Superior temporal gyrus (tissue), 1 donor: ENCODE measurements at regions not wholly inside any gene's neighbourhood (a gene's known extent, or its start where the extent isn't known, plus 50 kb on each side); places are given as distances from the start of the nearest gene placed in this dataset.
"Not testable (repeated sequence)": the region's sequence is repeated elsewhere in the genome, so short reads cannot be mapped to it uniquely, and the experiment has no call there.

Experiments
- DNase-seq: peaks from one replicate; pipeline ENCODE4 v3.0.0-alpha.2; 2016; ENCODE audit errors: extremely low spot score

DNA sequence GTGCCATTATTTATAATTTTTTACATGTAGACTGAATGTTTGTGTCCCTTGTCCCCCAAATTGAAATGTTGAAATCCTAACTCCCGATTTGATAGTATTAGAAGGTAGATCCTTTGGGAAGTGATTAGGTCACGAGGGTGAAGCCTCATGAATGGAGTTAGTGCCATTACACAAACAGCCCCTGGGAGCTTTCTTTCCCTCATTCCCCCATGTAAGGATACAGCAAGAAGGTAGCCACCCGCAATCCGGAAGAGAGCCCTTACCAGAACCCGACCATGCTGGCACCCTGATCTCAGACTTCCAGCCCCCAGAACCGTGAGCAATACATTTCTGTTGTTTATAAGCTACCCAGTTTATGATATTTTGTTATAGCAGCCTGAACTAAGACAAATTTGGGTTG lies 143.2 kb downstream of the NPIPB5 start:
- no peak for DNase-seq

DNA sequence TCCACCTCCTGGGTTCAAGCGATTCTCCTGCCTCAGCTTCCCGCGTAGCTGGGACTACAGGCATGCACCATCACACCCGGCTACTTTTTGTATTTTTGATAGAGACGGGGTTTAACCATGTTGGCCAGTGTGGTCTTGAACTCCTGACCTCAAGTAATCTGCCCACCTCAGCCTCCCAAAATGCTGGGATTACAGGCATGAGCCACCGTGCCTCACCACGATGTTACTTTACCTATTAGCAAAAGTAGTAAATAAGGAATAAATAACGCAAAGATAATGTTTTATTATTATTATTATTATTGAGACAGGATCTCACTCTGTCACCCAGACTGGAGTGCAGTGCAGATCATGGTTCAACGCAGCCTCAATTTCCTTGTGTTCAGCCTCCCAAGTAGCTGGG lies 145.9 kb downstream of the NPIPB5 start:
- not testable (repeated sequence) for DNase-seq

DNA sequence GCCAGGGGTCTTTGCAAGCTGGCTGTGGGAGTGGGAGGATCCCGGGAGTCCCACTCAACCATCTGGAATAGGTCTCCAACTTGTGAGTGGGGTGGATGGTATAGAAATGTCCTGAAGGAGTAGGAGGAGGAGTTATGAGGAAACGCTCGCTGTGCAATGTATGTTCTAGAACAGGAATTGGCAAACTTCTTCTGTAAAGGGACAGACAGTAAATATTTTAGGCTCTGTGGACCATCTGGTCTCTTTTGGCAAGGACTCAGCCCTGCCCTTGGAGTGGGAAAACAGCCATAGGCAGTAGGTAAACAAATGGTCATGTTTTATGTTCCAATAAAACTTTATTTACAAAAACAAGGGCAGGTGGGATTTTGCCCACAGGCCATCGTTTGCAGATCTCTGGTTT lies 149.2 kb downstream of the NPIPB5 start:
- peak; percentile 83 for DNase-seq

DNA sequence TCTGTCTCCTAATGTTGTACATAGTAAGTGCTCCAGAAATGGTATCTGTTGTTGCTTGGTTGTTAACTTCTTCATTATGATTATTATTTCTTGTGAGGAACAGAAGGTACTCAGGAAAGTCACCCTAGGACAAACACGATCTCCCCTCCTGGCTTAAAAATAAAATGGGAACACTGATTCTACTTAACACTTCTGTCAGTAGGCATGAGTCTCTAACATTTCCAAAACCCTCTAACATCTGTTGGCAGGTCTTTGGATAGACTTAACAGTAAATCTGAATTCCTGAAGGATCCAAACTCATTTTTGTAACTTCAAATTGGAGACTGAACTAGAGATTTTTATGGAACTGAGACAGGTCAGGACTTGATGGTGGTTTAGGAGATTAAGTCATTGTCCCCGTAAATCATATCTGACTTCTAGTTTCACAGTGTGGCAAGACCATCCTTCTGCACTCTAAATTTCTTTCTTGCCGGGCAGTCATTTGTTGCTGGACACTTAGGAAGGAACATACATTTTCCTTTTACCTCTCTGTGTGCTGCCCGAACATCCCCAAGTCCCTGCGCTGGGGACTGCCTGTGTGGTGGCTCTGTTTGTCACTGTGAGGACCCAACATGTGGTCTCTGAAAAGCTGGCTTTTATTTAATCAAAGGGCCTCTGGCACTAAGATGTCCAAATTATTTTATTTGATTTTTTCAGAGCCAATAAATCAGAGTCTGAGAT lies 149.9 kb downstream of the NPIPB5 start:
- peak; percentile 84 for DNase-seq

DNA sequence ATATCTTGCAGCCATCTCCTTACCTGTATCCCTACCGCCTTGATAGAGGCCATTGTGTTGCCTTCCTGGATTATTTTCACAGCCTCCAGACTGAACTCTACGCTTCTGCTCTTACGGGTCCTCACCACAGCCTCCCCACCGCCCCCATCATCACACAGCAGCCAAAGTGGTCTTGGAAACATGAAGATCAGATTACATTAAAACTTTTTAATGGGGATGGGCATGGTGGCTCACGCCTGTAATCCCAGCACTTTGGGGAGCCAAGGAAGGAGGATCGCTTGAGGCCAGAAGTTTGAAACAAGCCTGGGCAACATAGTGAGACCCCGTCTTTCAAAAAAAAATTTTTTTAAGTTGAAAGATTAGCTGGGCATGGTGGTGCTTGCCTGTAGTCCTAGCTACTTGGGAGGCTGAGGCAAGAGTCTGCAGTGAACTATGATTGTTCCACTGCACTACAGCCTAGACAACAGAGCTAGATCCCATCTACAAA lies 150.5 kb downstream of the NPIPB5 start:
- no peak for DNase-seq

DNA sequence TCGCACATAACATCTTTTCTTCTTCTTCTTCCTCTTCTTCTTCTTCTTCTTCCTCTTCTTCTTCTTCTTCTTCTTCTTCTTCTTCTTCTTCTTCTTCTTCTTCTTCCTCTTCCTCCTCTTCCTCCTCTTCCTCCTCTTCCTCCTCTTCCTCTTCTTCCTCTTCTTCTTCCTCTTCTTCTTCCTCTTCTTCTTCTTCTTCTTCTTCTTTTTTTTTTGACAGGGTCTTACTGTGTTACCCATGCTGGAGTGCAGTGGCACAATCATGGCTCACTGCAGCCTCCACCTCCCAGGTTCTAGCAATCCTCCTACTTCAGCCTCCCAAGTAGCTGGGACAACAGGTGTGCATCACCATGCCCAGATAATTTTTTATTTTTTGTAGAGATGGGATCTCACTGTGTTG lies 151.0 kb upstream of the HS3ST2 start:
- DNase-seq, result not testable (repeated sequence)

DNA sequence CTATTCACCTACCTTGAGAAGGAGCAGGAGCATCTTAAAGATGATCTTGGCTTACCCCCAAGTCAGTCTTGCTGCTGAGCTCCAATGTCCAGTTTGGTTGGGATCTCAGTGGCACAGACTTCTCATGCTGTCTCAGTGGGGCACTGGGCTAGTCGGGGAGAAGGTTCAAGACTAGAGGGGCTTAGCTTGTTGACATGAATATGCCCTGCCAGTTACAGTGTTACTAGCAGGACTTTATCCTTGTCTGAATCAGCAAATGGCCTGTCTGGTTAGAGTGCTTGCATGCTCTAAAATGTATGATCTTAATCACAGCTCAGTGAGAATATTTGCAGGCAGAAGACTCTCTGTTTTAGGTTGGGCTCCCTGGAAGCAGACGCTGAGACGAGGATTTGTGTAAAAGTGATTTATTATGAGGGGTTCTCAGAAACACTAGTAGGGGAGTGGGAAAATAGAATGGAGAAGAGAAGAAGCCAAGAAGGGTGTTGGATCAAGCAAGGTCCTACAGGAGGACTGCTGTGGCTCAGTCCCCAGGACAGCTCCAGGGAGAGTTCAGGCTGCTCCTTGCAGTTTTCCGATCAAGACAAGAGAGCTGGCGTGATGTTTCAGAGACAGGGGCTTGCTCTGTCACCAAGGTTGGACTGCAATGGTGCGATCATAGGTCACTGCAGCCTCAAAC lies 150.4 kb upstream of the HS3ST2 start:
- no peak for DNase-seq

DNA sequence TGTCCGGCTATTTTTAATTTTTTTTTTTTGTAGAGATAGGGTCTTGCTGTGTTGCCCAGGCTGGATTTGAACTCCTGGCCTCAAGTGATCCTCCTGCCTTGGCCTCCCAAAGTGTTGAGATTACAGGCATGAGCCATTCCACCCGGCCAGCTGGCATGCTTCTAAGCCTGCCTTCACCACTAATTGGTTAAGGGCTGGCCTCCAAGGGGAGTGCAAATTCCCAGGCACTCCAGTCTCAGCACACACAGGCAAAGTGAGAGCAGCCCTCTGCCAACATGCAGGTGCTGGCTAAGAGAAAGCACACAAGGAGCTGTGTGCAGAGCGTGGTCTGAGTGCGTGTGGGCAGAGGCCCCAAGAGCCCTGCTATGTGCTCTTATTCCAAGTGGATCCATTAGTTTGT lies 149.8 kb upstream of the HS3ST2 start:
- no peak for DNase-seq

DNA sequence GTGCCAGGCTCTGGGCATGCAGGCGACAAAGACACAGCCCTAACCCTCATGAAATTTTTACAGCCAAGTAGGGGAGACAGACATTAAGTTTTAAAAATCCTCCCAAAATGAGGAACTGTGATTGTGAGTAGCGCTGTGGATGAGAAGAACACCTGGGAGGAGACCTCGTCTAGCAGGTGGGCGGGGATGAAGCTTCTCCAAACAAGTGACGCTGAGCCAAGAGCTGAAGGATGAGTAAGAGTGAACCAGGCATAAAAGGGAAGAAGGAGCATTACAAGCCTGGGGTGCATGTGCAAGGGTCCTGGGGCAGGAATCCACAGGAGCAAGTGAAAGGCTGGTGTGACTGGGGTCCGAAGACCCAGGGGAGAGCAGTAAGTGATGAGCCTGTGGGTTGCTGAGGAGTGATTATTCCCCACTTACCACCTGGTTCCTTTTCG lies 149.4 kb upstream of the HS3ST2 start:
- DNase-seq, result no peak

DNA sequence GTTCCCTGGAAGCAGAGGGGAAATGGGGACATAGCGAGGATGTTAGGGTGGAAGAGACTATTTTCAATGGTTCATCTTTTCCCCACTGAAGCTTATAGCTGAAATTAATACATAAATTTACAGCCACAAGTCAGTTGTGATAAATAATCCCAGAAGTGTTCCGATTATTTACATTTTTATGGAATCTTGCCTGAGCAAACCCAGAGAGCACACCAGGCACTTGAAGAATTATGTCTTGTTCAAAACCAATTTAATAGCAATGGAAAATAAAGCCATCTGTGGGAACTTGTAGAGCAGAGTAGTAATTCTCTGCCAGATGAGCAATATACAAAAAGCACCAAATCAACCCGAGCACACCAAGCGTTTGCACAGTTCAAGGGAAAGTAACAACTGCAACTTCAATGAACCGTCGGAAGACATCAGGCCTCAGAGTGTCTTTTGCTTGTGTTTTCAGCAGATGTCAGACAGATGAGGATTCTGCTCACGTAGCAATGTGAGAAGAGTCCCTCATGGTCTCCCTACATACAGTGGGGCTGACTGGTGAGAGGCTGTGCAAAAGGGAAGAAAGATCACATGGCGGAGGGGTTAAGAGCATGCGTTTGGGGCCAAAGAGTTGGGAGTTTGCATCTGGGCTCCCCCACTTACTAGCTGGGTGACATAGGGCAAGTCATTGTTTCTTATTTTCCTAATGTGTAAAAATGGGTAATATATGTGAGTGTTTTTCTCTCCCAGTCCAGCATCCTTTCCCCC lies 148.7 kb upstream of the HS3ST2 start:
- no peak for DNase-seq

DNA sequence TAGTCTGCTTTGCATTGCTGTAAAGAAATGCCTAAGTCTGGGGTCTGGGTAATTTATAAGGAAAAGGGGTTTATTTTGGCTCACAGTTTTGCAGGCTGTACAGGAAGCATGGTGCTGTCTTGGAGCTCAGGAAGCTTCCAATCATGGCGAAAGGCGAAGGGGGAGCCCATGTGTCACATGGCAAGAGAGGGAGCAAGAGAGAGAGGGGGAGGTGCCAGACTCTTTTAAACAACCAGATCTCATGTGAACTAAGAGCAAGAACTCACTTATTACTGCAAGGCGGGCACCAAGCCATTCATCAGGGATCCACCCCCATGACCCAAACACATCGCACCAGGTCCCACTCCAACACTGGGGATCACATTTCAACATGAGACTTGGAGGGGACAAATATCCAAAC lies 148.2 kb upstream of the HS3ST2 start:
- no peak for DNase-seq

DNA sequence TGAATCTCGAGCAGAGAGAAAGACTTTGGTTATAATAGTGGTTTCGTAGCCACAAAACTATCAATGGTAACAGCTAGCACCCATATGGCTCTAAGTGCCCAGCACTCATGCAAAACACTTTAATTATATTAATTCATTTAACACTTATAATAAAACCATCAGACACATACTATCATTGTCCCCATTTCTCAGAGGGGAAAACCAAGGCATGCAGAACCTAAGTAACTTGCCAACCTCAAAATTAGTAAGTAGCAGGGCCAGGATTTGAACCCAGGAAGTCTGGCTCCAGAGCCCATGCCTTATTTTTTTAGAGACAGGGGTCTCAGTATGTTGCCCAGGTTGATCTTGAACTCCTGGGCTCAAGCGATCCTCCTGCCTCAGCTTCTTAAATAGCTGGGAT lies 145.6 kb upstream of the HS3ST2 start:
- DNase-seq, result no peak

DNA sequence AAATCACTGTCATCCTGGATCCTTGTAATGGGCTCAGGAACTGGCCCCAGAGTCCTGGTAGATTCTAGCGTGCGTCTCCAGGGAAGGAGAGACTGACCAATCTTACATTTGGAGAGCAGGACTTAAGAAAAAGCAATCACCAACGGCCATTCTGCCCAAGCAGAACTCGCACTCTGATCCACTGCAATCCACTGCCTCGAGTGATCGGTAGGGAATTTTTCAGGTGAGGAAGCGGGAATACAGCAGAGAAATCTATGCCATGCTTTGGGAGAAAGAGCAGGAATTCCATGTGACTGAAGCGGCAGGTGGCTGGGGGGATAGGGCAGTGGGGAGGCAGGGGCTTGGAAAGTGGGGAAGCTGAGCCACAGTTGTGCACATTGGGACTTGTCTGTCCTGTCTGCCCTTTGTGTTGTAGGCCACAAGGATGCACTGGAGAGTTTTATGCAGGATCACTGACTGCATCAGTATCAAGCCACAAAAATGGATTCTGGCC lies 143.9 kb upstream of the HS3ST2 start:
- no peak for DNase-seq

DNA sequence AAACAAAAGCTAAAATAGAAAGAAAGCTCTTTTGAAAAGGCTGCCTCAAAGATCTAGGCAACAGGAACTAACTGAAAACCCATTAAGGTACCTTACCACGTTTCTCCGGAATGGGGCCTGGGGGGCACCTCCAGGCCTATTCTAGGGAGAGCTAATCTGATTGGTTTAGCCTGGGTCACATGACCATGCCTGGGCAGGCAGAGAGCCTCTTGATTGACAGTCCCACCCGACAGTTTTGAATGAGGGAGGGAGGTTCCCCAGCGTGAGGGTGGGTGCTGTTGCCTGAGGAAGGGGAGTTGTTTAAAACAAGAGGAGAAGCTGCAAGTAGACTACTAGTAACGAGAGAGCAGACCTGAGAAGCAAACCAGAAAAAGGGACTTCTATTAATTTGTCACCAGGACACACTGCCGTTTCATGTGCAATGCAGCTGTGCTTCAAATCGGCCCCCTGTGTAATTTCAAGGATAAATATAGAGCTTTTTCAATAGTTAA lies 143.4 kb upstream of the HS3ST2 start:
- peak; percentile 74 for DNase-seq

DNA sequence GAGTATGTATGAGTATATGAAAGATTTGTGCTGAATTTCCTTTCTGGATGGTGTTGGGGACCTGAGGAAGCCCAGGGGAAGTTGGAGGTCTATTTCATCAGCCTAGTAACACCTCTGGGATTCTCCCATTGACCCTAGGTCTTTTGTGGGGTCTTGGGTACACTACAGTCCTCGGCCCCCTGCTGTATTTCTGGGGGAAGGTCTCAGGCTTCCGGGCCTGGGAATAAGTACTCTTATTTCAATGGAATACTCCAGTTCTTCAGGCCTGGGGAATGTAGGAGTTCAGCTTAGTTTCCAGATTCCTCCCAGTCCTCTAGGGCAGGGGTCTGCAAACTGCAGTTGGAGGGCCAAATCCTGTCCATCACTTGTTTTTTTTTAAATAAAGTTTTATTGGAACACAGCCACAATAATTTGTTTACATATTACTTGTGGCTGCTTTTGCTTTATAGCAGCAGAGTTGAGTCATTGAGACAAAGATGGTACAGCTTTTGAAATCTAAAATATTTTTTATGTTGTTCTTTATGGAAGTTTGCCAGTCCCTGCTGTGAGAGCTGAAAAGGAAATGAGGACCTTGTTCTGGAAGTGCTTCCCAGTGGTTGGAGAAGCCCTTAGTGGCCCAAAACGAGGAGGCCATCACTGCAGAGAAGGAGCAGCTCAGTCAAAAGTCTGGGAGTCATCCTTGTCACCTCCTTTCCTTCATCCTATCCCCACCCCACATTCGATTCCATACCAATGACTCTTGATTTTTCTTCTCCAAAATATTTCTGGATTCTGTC lies 142.5 kb upstream of the HS3ST2 start:
- peak; percentile 60 for DNase-seq

DNA sequence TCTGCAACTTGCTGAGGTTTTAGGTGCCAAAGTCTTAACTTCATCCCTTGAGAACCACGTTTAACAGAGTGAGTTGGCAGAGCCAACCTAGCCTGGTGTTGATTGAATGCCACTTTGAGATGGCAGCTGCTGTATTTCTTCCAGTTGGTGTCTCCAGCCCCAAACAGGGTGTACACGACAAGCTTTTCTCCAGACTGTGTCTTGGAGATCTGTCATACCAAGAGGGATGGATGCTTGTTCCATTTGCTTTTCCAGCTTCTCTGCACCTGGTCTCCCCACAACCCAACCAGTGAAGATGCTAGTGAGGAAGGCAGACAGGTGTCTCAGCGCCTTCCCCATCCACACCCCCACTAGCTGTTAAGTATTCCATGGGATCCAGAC lies 141.1 kb upstream of the HS3ST2 start:
- DNase-seq, result peak; percentile 37

DNA sequence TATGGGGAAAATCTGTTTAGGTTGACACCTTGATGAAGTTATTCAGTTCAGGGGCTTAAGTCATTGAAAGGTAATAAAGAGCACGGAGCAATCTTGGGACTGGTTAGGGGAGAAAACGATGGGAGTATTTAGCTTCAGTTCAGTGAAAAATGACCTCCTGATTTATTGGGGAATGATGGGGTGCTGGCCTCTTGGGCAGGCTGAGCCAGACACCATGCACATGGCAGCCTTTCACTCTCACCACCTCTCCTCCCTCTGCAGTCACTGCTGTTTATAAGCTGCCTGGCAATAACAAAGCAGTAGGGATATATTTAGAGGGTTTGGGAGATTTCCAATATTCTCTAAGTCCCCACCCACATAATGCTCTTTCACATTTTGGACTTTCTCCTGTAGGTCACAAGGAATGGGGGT lies 140.5 kb upstream of the HS3ST2 start:
- DNase-seq, result no peak

DNA sequence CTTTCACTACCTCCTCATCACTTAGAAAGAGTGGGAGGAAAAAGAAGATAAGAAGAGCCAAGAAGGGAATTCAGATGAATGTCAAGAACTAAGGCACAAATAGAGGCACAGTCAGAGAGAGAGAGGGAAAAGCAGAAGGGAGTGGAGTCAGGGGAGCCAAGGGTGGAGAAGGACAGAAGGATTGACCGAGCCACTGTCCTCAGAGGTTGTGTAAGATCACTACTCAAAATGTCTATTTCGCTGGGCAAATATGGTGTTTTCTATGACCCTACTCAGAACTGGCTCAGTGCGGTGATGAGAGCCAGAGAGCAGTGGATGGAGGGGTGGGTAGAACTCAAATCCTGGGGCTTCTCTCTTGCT lies 139.2 kb upstream of the HS3ST2 start:
- no peak for DNase-seq

DNA sequence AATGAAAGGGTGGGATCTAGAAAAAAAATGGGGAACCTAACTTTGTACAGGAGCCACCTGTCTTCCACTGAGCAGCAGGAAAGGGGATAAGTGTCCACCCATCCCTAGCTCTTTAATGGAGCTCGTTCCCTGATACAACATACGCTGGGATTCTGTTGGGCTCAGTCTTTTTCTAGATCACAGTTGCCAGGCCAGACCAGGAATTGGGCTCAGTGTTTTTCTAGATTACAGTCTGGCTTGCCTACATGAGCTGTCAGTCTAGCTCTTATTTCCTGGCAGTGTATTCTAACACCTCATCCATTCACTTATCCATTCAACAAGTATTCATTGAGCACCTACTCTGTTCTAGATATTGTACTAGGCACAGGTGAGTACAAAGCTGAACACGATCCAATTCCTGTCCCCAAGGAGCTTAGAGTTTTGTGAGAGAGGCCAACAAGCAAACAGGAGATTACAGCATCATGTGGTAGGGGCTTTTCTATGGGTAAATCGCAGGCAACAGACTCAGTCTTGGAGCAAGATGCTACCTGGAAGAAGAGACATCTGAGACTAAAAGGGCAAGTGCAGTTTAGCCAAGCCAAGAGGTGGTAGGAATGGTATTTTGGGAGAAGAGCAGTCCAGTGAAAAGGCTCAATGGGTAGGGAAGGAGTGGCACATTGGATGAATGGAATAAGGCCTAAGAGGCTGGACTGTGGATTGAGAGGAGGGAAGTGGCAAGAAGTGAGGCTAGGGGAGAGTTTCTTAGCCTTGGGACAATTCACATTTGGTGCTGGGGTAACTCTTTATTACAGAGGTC lies 138.0 kb upstream of the HS3ST2 start:
- no peak for DNase-seq

DNA sequence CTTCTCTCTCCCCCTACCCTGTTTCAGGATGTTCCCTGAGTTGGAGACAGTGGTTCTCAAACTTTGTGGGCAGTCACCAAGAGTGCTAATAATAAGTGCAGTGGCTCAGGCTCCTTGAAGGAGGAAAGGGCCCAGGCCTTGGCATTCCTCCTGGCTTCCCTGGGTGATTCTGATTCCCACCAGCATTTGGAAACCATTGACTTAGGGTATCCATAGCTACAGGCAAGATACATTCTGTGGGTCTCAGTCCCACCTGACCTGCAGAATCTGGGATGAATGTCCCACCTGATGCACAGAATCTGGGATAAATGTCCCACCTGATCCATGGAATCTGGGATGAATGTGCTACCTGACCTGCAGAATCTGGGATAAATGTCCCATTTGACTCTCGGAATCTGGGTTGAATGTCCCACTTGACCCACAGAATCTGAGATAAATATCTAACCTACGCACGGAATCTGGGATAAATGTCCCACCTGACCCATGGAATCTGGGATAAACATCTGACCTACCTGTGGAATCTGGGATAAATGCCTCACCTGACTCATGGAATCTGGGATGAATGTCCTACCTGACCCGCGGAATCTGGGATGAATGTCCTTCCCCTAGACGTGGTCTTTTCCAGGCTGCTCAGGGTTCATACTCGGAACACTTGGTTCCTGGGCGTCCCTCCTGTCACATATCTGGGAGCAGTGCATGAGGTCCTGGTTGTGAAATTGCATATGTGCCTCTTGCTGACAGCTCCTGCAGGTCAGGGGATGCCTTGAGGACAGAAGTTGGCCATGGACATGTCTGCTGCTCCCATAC lies 136.7 kb upstream of the HS3ST2 start:
- DNase-seq, result no peak
